ENCODE measurements at regions not wholly inside any gene's neighbourhood (a gene's known extent, or its start where the extent isn't known, plus 50 kb on each side); places are given as distances from the start of the nearest gene placed in this dataset.

GRCh38 chr9:108019821-108020220 is 530.3 kb upstream of the KLF4 start:
- no peaks in the 10 kb centered on the region for H3K36me3 ChIP-seq (replicated peaks; ENCODE audit: low read depth, low read length)
- H3K9ac ChIP-seq (ENCODE audit: low read length), result no peak overlapping the region
- H3K4me3 ChIP-seq (ENCODE audit: low read length), result no peak overlapping the region
- H3K27ac ChIP-seq (ENCODE audit: low read length), result no peak overlapping the region
- H3K4me2 ChIP-seq (ENCODE audit: low read length), result no peak overlapping the region
- no peak overlapping the region for H2AFZ ChIP-seq (ENCODE audit: low read depth, low read length)
- TF ChIP-seq CTCF (IDR thresholded peaks at IDR 0.05; ENCODE audit: low read depth, low read length), result no peak
- TF ChIP-seq EZH2phosphoT487 (IDR thresholded peaks at IDR 0.05; ENCODE audit: low read depth), result no peak
- H3K9me3 ChIP-seq (ENCODE audit: insufficient read depth, low read length), result no peaks in the 10 kb centered on the region
- no peaks in the 10 kb centered on the region for H3K27me3 ChIP-seq (ENCODE audit: low read depth, low read length)
- no peaks in the 10 kb centered on the region for H3K79me2 ChIP-seq (ENCODE audit: low read length)
- no peaks in the 10 kb centered on the region for H4K20me1 ChIP-seq (ENCODE audit: insufficient read depth, low read length)
- peaks cover 2% of the 10 kb centered on the region for H3K4me1 ChIP-seq (ENCODE audit: low read length)

GRCh38 chr9:108017671-108018070 is 528.1 kb upstream of the KLF4 start:
- H3K36me3 ChIP-seq (replicated peaks; ENCODE audit: low read depth, low read length), result no peaks in the 10 kb centered on the region
- no peaks in the 10 kb centered on the region for H4K20me1 ChIP-seq (ENCODE audit: insufficient read depth, low read length)
- no peak overlapping the region for H3K4me3 ChIP-seq (ENCODE audit: low read length)

GRCh38 chr9:108016446-108016845 is 526.9 kb upstream of the KLF4 start:
- H2AFZ ChIP-seq (ENCODE audit: low read depth, low read length), result no peak overlapping the region
- no peak overlapping the region for H3K4me2 ChIP-seq (ENCODE audit: low read length)
- H3K9ac ChIP-seq (ENCODE audit: low read length), result no peak overlapping the region
- H3K27ac ChIP-seq (ENCODE audit: low read length), result no peak overlapping the region
- no peak for TF ChIP-seq CTCF (IDR thresholded peaks at IDR 0.05; ENCODE audit: low read depth, low read length)
- no peak for TF ChIP-seq EZH2phosphoT487 (IDR thresholded peaks at IDR 0.05; ENCODE audit: low read depth)
- no peaks in the 10 kb centered on the region for H4K20me1 ChIP-seq (ENCODE audit: insufficient read depth, low read length)
- H3K27me3 ChIP-seq (ENCODE audit: low read depth, low read length), result no peaks in the 10 kb centered on the region
- H3K9me3 ChIP-seq (ENCODE audit: insufficient read depth, low read length), result no peaks in the 10 kb centered on the region
- H3K4me1 ChIP-seq (ENCODE audit: low read length), result peaks cover 28% of the 10 kb centered on the region
- no peaks in the 10 kb centered on the region for H3K79me2 ChIP-seq (ENCODE audit: low read length)
- H3K4me3 ChIP-seq (ENCODE audit: low read length), result no peak overlapping the region
- no peaks in the 10 kb centered on the region for H3K36me3 ChIP-seq (replicated peaks; ENCODE audit: low read depth, low read length)

More at GRCh38 chr9:108017671-108018070, 528.1 kb upstream of the KLF4 start:
- TF ChIP-seq EZH2phosphoT487 (IDR thresholded peaks at IDR 0.05; ENCODE audit: low read depth) (no peak), CTCF (IDR thresholded peaks at IDR 0.05; ENCODE audit: low read depth, low read length) (no peak)
- Histone ChIP-seq H3K4me2 (ENCODE audit: low read length) (no peak overlapping the region), H3K9ac (ENCODE audit: low read length) (no peak overlapping the region), H3K27ac (ENCODE audit: low read length) (no peak overlapping the region), H3K9me3 (ENCODE audit: insufficient read depth, low read length) (no peaks in the 10 kb centered on the region), H3K79me2 (ENCODE audit: low read length) (no peaks in the 10 kb centered on the region), H3K4me1 (ENCODE audit: low read length) (peaks cover 21% of the 10 kb centered on the region), H3K27me3 (ENCODE audit: low read depth, low read length) (no peaks in the 10 kb centered on the region), H2AFZ (ENCODE audit: low read depth, low read length) (no peak overlapping the region)

GRCh38 chr9:108015690-108016089 is 526.1 kb upstream of the KLF4 start:
- no peaks in the 10 kb centered on the region for H4K20me1 ChIP-seq (ENCODE audit: insufficient read depth, low read length)
- H3K79me2 ChIP-seq (ENCODE audit: low read length), result no peaks in the 10 kb centered on the region
- H3K27ac ChIP-seq (ENCODE audit: low read length), result no peak overlapping the region
- H3K4me3 ChIP-seq (ENCODE audit: low read length), result no peak overlapping the region
- H3K36me3 ChIP-seq (replicated peaks; ENCODE audit: low read depth, low read length), result no peaks in the 10 kb centered on the region
- no peak overlapping the region for H2AFZ ChIP-seq (ENCODE audit: low read depth, low read length)
- no peaks in the 10 kb centered on the region for H3K27me3 ChIP-seq (ENCODE audit: low read depth, low read length)
- no peak overlapping the region for H3K9ac ChIP-seq (ENCODE audit: low read length)
- no peak overlapping the region for H3K4me2 ChIP-seq (ENCODE audit: low read length)
- TF ChIP-seq CTCF (IDR thresholded peaks at IDR 0.05; ENCODE audit: low read depth, low read length), result no peak
- no peak for TF ChIP-seq EZH2phosphoT487 (IDR thresholded peaks at IDR 0.05; ENCODE audit: low read depth)
- H3K9me3 ChIP-seq (ENCODE audit: insufficient read depth, low read length), result no peaks in the 10 kb centered on the region
- peaks cover 28% of the 10 kb centered on the region for H3K4me1 ChIP-seq (ENCODE audit: low read length)
